HG03060 (cell line): ENCODE measurements at regions not wholly inside any gene's neighbourhood (a gene's known extent, or its start where the extent isn't known, plus 50 kb on each side); places are given as distances from the start of the nearest gene placed in this dataset.
"Not testable (repeated sequence)": the region's sequence is repeated elsewhere in the genome, so short reads cannot be mapped to it uniquely, and the experiment has no call there.

Source experiments
- ATAC-seq: cut with Tn5 transposase; IDR thresholded peaks from one replicate; pipeline ENCODE4 v1.9.1; 2021; ENCODE audit warnings: low read depth, moderate number of reproducible peaks; ENCODE audit not compliant: unreplicated experiment

DNA sequence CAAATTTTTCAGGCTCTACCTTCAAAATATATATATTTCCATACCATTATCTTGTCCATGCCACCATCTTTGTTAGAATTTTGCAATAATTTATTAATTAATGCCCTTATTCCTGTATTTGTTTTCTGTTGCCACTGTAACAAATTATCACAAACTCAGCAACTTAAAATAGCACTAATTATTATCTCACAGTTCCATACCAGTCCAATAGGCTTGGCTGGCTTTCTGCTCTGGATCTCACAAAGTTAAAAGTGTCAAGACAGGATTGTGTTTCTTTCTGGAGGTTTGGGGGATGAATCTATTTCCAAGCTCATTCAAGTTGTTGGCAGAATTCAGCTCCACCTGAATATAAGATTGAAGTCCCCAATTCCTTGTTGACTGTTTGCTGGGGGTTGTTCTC lies 58.6 kb upstream of the SLC38A4 start:
- no peak for ATAC-seq

DNA sequence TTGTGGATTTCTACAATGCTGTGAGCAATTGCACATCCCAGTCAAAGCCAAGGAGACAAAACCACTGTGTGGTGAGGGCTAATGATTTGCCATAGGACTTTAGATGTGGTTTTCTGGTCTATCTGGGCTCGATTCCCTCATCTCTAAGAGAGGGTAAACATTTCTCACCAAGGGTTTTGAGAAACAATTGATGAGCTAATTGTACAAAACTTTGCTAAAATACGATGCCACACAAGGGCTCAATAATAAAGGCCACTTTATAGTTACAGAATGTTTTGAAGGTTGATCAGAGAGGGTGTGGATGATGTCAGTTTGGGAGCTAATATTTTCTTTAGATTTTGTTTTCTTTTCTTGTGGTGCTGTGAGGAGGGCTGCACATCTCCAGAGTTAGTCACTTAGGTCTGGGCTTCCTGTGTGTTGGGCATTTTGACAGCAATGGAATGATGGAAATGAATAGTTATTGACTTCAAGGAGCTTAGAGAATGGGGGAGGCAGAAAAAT lies 60.8 kb upstream of the SLC38A4 start:
- ATAC-seq: no peak

DNA sequence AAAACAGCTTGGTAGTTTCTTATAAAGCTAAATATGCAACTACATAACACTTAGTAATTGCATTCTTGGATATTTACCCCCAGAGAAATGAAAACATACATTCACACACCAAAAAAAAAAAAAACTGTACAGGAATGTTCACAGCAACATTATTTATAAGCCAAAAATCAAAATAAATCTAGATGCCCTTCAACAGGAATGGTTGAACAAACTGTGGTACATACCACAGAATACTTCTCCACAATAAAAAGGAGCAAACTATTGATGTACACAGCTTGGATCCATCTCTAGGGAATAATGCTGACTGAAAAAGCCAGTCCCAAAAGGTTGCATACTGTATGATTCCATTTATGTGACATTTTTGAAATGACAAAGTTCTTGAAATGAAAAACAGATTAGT lies 62.1 kb upstream of the SLC38A4 start:
- ATAC-seq: no peak

DNA sequence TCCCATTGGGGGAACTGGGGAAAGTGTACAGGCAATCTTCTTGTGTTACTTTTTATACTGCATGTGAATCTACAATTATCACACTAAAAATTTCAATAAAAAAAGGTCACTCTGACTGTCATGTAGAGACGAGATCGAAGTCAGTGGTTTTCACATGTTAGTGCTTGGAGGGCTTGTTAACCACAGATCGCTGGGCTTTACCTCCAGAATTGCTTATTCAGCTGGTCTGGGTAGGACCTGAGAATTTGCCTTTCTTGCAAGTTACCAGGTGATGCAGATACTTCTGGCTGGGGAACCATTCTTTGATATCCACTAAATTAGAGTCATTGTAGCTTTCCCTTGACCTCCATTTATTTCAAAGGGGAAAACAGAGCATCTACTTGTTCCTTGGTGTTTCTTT lies 62.8 kb upstream of the SLC38A4 start:
- ATAC-seq: no peak

DNA sequence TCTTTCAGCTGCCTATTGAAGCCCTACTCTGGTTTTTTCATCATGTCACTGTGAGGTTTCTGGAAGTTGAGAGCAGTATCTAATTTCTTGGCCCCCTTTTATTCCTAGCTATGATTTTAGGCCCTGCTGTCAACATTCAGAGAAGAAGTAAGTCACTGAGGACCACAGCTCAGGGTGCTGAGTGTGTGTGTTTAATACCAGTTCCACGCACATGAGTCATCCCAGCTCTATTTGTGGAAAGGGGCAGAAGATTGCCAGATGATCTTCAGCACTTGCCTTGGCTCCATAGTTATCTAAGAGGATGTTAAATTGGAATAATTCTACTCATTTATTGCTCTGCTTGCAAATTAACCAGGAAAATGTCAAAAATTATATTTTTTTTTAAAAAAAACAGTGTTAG lies 65.5 kb upstream of the SLC38A4 start:
- ATAC-seq: no peak

DNA sequence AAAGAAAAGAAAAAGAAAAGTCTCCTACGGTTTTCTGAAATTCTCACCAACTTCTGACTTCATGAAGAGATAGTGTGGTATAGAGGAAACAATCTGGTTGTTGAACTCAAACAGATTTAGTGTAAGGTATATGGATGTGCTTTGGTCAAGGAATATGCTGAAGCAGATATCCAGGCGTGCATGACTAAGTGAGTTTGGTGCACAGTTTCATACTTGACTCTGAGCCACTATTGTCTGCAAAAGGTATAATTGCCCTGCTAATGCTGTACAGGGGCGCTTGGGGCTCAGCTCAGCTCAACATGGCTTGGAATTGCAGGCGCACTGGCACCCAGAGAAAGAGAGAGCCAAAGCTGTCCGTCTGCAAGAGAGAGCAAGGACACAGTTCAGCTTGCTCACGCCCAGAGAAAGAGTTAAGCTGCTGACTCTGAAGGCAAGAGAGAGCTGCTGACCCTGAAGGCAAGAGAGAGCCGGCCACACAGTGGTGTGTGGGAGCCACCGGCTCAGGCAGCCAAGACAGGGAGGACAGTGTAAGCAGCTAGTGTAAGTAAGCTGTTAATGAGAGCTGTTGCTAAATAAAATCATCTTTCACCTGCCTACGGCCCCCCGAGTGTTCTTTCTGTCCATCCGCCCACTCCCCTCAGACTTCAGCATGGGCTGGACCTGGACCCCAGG lies 66.4 kb upstream of the SLC38A4 start:
- ATAC-seq: no peak

DNA sequence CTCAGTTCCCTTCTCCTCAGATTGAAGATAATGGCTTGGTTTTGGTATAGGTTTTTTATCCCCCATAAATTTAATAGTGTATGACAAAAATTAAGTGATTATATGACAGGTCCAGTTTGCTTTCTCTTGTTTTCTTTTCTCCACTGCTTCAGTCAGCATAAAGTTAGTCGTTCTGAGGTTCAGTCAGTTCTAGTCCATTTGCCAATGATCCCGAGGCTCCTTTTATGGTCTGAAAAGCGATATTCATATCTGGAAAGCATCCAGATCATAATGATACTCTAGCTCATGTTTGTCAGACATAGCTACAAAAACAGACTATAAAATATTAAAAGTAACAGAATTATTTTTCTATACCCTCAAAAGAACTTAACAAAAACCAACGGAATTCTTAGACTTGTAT lies 67.1 kb upstream of the SLC38A4 start:
- ATAC-seq: no peak

DNA sequence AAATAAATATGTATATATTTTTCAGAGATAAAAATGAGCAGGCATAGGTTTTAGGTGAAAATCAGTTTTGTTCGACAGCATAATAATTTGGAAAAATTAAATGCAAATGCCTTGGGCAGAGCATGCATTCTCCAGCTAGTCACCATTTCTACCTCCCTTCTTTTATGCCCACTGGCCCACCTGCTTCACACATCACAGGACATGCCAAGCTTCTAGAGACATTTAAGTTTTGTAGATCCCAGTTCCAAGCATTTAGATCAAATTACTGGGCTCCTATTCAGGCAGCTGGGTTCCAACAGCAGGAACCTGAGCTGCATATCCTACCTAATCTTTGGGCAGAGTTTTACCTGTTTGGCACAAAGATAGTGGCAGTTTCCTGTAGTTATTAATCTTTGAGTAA lies 67.6 kb upstream of the SLC38A4 start:
- no peak for ATAC-seq

DNA sequence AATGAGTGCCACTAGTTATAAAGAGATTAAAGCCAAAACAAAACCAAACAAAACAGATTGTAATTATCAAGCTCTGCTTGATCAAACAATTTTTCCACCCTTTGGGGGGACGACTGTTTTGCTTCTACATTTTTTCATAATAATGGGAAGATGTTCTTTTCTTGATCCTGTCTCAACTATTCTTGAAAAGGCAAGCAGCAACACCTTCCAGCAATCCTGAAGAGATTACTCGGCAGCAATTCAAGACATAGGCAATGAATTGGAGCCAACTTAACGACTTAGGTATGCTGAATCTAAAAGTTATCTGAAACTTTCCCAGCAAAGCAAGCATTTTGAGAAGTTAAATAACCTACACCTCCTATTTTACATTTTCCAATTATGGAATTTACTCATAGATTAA lies 69.9 kb upstream of the SLC38A4 start:
- no peak for ATAC-seq

DNA sequence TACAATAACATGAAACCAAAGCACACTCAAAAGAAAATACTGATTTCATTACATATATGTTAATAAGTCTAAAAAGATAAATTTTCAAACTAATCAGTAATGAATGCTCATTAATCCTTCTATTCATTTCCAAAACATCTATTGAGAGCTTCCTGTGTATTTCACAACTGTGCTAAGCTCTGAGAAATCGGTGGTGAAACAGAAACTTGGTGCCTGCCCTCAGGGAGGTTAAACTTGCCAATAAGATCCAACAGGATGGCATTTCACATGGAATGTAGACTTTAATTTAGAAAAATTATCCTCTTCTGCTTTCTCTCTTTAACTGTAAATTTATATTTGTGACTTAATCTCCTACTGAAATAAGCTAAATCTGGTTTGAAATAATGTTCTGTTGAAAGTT lies 70.9 kb upstream of the SLC38A4 start:
- no peak for ATAC-seq

DNA sequence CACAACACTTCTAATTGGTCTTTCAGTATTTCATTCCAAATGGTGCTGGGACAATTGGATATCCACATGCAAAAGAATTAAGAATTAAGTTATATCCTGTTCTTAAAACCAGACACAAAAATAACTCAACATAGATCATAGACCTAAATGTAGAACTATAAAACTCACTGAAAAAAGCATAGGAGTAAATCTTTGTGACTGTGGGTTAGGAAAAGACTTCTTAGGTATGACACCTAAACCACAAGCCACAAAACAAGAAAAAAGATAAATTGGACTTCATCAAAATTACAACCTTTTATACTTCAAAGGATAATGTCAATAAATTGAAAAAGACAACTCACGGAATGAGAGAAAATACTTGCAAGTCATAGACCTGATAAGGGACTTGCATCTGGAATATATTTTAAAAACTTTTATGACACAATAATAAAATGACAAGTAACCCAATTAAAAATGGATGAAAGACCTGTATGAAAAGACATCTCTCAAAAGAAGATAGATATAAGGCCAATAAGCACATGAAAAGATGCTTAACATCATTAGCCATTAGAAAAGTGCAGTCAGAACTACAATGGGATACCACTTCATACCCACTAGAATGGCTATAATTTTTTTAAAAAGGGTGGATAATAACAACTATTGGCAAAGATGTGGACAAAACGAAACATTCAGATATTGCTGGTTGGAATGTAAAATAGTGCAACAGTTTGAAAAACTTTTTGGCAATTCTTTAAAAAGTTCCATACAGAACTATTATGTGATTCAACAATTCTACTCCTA lies 72.5 kb upstream of the SLC38A4 start:
- ATAC-seq: no peak

DNA sequence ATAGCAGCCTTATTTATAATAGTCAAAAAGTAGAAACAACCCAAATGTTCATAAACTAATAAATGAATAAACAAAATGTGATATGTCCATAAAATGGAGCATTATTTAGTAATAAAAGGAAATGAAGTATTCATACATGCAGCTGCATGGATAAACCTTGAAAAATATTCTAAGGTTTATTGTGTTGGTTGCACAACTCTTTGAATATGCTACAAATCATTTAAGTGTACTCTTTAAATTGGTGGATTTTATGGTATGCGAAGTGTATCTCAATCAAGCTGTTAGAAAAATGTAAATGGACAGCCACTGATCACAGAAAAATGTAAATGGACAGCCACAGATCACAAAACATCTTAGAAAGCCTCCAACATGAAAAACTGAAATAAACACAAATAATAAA lies 73.2 kb upstream of the SLC38A4 start:
- no peak for ATAC-seq

DNA sequence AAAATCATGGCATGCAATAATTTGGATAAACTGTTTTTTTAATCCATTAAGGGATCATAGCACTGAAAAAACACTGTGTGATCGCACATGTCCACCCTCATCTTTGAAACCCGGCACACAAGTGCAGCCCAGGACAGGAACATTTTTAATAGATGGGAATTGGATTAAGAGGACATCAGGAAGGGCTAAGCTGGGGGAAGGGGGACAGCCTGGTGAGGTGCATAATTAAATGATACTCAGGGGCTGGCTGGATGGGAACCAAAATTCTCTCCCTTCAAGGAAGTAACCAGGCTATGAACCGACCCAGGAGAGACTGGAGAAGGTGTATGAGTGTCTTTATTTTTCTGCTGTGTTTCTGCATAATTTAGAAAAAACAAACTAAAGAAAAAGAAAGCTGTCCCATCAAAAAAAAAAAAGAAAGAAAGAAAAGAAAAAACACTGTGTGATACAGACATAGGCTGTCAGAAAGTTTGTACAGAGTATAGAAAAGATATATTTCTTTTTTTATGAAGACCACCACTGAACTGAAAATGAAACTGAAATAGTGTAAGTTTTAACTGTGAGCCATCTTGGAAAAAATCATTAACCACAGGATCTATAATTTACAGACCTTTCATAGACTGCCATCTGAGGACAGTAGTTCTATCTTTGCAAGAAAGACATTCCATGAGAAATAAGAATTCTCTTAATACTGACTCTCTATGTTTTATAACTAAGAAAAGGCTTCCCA lies 75.1 kb upstream of the SLC38A4 start:
- ATAC-seq: no peak

DNA sequence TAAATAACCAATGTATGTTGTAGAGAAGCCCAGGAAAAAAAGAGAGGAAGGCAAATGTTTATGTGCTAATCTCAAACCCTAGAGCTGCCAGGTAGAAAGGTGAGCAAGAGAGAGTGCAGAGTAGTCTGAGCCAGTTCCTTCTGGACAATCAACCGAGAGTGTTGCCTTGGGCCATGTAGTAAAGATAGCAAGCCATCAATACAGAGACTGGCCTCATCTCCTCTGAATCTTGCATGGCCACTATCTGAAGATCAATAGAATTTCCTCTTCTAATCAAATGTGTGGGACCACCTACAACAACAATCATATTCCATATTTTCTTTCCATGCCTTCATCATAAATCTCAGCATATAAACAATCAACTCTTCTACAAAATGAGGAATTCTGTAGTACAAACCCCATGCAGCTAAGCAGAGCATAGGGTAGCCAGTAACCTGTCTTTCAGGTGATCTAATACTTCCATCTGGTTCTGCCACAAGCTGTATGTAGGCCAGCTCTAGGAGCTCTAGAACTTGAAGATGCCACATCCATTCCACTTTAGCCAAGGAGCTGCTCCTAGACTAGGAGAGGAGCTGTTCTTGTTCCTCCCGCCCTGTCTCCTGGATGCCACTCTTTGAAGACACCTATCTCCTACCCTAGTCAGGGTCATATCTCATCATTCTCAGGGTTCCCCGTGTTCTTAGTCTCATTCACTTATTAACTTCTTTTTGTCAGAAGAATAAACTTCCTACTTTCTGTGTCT lies 75.8 kb upstream of the SLC38A4 start:
- no peak for ATAC-seq

DNA sequence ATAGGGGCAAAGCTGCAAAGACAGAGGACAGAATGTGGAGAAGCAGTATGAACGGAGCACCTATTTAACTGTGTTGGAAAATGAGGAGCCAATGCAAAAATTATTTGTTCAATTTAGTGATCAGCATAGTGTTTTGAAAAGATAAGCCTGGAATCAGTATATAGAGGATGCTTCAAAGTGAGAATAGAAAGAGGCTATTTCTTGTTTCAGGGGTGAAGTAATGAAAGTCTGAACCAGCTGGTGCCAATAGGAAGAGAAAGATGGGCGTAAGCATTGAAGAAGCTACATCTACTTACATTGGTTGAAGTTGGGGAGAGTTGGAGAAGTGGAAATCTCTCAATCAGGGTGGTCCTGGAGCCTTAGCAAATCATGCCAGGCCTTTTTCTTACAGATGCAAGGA lies 77.3 kb upstream of the SLC38A4 start:
- ATAC-seq: no peak

DNA sequence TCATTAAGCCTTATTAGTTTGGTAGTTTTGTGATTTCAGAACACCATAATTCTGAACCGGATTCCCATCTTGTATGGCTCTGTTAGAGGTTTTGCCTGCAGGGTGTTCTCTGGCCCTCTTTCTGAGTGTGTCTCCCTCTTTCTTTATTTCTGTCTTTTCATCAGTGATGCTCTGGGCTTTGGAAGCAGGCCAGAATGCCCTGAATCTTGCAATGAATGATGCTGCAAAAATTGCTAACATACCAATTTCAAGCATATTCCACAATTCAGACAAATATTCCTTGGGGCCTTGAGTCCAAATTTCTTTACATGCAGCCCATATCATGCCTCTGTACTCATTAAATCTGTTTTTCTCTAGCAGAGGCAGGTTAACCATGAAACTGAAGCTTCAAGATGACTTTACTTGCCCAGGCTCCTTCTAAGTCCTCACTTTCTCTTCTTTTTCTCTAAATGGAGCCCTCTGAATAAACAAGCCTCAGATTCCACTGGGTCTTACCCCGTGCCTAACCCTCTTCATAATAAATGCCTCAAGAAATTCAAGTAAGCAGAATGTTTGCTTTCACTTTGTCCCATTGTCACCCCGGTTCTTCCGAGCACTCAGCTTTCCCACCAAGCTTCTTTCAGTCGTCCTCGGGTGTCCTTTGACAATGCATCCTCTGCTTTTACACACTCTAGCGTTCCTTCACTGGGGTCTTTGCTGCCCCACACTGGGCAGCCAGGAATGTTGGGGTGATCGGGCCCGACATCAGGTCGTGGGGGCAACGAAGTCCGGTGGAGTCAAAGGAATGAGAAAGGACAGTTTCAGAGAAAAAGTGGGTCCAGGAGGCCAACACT lies 78.8 kb upstream of the SLC38A4 start:
- no peak for ATAC-seq

DNA sequence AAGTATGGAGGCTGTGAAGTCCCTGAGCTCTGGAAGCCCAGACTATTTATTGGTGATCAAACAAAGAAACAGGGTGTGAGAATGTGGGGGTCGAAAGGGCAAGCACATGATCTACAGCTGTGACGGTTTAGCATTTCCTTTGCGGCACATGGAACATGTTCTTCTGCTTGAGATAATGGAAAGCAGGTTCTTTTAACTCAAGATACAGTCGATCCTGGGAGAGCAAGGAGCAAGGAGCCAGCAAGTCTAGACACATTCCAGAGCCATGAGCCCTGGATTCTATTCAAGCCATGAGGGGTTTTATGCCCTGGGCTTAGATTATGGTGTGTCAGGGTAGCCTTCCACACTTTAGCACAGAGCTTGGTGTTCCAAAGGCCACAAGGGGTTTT lies 79.4 kb upstream of the SLC38A4 start:
- not testable (repeated sequence) for ATAC-seq

DNA sequence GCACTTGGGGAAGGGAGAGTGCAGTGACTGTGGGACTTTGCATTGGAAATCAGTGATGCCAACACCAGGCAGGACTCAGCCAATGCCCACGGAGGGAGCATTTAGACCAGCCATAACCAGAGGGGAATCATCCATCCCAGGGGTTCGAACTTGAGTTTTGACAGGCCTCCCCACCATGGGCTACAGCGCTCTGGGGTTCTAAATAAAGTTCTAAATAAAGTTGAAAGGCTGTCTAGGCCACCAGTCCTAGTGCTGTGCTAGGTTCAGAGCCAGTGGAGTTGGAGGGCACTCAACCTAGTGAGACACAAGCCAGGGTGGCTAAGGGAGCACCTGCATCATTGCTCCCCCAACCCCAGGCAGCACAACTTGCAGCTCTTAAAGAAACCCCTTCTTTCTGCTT lies 82.0 kb upstream of the SLC38A4 start:
- ATAC-seq: no peak

DNA sequence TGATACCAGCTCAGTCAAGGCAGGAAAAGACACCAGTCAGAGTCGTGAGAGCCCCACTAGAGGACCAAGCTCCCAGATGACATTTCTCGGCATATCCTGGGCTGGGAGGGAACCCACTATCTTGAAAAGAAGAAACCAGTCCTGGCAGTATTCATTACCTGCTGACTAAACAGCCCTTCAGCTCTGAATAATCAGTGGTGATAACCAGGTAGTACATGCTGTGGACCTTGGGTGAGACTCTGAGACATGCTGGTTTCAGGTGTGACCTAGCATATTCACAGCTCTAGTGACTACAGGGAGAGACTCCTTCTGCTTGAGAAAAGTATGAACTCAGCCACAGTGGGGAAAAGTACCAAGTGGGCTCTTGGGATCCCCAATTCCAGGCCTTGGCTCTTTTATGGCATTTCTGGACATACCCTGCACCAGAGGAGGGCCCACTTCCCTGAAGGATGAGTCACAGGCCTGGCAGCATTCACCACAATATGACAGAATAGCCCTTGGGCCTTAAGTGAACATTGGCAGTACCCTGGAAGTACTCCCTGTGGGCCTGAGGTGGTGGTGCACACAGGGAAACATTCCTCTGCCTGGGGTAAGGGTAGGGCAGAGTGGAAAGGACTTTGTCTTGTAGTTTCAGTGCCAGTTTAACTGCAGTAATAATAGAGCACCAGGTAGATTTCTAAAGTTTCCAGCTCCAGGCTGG lies 82.6 kb upstream of the SLC38A4 start:
- ATAC-seq: no peak
